Panc1 (cell line): ENCODE measurements at regions not wholly inside any gene's neighbourhood (a gene's known extent, or its start where the extent isn't known, plus 50 kb on each side); places are given as distances from the start of the nearest gene placed in this dataset.

Experiments used
- ATAC-seq: fragments of 200-7000 bp; cut with Tn5 transposase; 2 replicates; pipeline ENCODE4 v1.9.1; 2020; ENCODE audit warnings: mild to moderate bottlenecking, moderate library complexity
- BruUV-seq: library from RNA; stranded (reverse); fragments of 400-500 nt; replicated peaks from 2 replicates; lab custom pipeline; 2021; lab: Mats Ljungman, UMichigan
- CTCF ChIA-PET: fragments of 300-600 bp; sonication (Branson Sonifier 250); formaldehyde crosslinking; loops from one replicate; lab custom pipeline; 2022; ENCODE audit warnings: antibody characterized with exemption; lab: Charles Lee
- POLR2A ChIA-PET: fragments of 300-600 bp; sonication (Branson Sonifier 250); formaldehyde crosslinking; loops from one replicate; lab custom pipeline; 2022; ENCODE audit warnings: antibody characterized with exemption; lab: Charles Lee
- DNase-seq: peaks from one replicate; pipeline ENCODE4 v3.0.0-alpha.2; 2010; ENCODE audit warnings: low read depth, low spot score
- H3K27ac ChIP-seq: 2 replicates; pipeline ENCODE4 v1.5.1; 2011; ENCODE audit warnings: mild to moderate bottlenecking, low read length, inconsistent platforms
- H3K27me3 ChIP-seq: fragments of 200-500 bp; sonication (Bioruptor generic); 2 replicates; pipeline ENCODE4 v1.6.0; 2014; ENCODE audit warnings: low read length, inconsistent platforms; ENCODE audit not compliant: control insufficient read depth, insufficient read depth
- H3K36me3 ChIP-seq: fragments of 200-500 bp; sonication (Bioruptor generic); 2 replicates; pipeline ENCODE4 v1.5.1; 2014; ENCODE audit warnings: inconsistent platforms, mild to moderate bottlenecking, low read length, moderate library complexity; ENCODE audit not compliant: control insufficient read depth, insufficient read depth
- H3K4me1 ChIP-seq: 2 replicates; pipeline ENCODE4 v1.5.1; 2011; ENCODE audit warnings: inconsistent platforms, mild to moderate bottlenecking, low read length, moderate library complexity; ENCODE audit not compliant: control insufficient read depth, insufficient read depth
- H3K4me3 ChIP-seq, 2 experiments: 2 replicates each; pipeline ENCODE4 v1.5.1; 2011 to 2012; ENCODE audit warnings: low read depth in 2 of 2, low read length in 2 of 2, mild to moderate bottlenecking in 2 of 2, inconsistent platforms in 1 of 2, moderate library complexity in 1 of 2
- H3K9me3 ChIP-seq: fragments of 200-500 bp; sonication (Bioruptor generic); 2 replicates; pipeline ENCODE4 v1.5.1; 2014; ENCODE audit warnings: low read depth, mild to moderate bottlenecking, inconsistent platforms, low read length, moderate library complexity; ENCODE audit not compliant: control insufficient read depth, insufficient read depth
- CTCF ChIP-seq: fragments of 450-650 bp; IDR thresholded peaks from 2 replicates; pipeline ENCODE4 v1.5.1; 2017; ENCODE audit warnings: mild to moderate bottlenecking
- POLR2AphosphoS5 ChIP-seq: IDR thresholded peaks from 2 replicates; pipeline ENCODE4 v1.6.1; 2012; ENCODE audit warnings: mild to moderate bottlenecking, low read depth, low read length, moderate library complexity
- SIN3A ChIP-seq: IDR thresholded peaks from 2 replicates; pipeline ENCODE4 v1.6.1; 2012; ENCODE audit warnings: low read depth, mild to moderate bottlenecking, low read length, moderate library complexity, borderline replicate concordance; ENCODE audit not compliant: insufficient read depth
- TCF7L2 ChIP-seq: IDR thresholded peaks from 2 replicates; pipeline ENCODE4 v1.6.1; 2011; ENCODE audit warnings: mild to moderate bottlenecking, low read depth, low read length, inconsistent platforms
- in situ Hi-C: cut with HindIII; loops from 2 replicates; pipeline ENCODE4 v1.10.0; 2016; ENCODE audit warnings: low sequenced_read_pairs, low pct_unique_long_range_greater_than_20kb
- intact Hi-C: fragments of 100-400 bp; cut with micrococcal nuclease; formaldehyde crosslinking; loops from one replicate; pipeline ENCODE4 v1.10.0; 2022; ENCODE audit not compliant: unreplicated experiment
- TF ChIP-seq, protein P1 (sequence below), 2 experiments: IDR thresholded peaks; 2 replicates each; pipeline ENCODE4 v1.6.1; 2011 to 2012; ENCODE audit warnings: low read depth in 2 of 2, control low read depth in 1 of 2, low read length in 1 of 2, mild to moderate bottlenecking in 1 of 2, moderate library complexity in 1 of 2; ENCODE audit not compliant: insufficient read depth in 1 of 2

- H3K9me3 ChIP-seq = no peaks in the 10 kb centered on the region
- DNase-seq = no peak
- H3K27me3 ChIP-seq = no peaks in the 10 kb centered on the region
- no peak overlapping the region for H3K27ac ChIP-seq
- H3K36me3 ChIP-seq = no peaks in the 10 kb centered on the region
- no peaks in the 10 kb centered on the region for H3K4me1 ChIP-seq
- CTCF ChIA-PET = no interaction called here
- no peak for ATAC-seq
- TF ChIP-seq CTCF = no peak
- no peak for TF ChIP-seq TCF7L2
- no peak for TF ChIP-seq SIN3A
- TF ChIP-seq, protein P1, sequence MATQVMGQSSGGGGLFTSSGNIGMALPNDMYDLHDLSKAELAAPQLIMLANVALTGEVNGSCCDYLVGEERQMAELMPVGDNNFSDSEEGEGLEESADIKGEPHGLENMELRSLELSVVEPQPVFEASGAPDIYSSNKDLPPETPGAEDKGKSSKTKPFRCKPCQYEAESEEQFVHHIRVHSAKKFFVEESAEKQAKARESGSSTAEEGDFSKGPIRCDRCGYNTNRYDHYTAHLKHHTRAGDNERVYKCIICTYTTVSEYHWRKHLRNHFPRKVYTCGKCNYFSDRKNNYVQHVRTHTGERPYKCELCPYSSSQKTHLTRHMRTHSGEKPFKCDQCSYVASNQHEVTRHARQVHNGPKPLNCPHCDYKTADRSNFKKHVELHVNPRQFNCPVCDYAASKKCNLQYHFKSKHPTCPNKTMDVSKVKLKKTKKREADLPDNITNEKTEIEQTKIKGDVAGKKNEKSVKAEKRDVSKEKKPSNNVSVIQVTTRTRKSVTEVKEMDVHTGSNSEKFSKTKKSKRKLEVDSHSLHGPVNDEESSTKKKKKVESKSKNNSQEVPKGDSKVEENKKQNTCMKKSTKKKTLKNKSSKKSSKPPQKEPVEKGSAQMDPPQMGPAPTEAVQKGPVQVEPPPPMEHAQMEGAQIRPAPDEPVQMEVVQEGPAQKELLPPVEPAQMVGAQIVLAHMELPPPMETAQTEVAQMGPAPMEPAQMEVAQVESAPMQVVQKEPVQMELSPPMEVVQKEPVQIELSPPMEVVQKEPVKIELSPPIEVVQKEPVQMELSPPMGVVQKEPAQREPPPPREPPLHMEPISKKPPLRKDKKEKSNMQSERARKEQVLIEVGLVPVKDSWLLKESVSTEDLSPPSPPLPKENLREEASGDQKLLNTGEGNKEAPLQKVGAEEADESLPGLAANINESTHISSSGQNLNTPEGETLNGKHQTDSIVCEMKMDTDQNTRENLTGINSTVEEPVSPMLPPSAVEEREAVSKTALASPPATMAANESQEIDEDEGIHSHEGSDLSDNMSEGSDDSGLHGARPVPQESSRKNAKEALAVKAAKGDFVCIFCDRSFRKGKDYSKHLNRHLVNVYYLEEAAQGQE (IDR thresholded peaks at IDR 0.05; ENCODE audit: insufficient read depth in 1 of 2, low read depth in 2 of 2, low read length in 1 of 2) = no peak
- no peak for TF ChIP-seq POLR2AphosphoS5
- intact Hi-C loops (no loop called here), in situ Hi-C loops (no loop called here)
- POLR2A ChIA-PET = no interaction called here
- BruUV-seq = no TSS peak
- H3K4me3 ChIP-seq = no peak overlapping the region
Measured at GRCh38 chr7:96953676-96954513, 51.5 kb upstream of the DLX6 start.
